SK-N-SH (cell line): ENCODE measurements at regions not wholly inside any gene's neighbourhood (a gene's known extent, or its start where the extent isn't known, plus 50 kb on each side); places are given as distances from the start of the nearest gene placed in this dataset.

Source experiments
- CTCF ChIA-PET: fragments of 300-600, 350-600 bp; formaldehyde crosslinking; extraction: SDS; loops from one replicate; lab custom pipeline; 2021; lab: Yijun Ruan, JAX
- POLR2A ChIA-PET: fragments of 350-600 bp; sonication (Branson Sonifier 250); formaldehyde crosslinking; extraction: SDS; loops from one replicate; lab custom pipeline; 2020; ENCODE audit warnings: antibody characterized with exemption, inconsistent platforms; lab: Yijun Ruan, JAX
- DNase-seq: peaks from one replicate; pipeline ENCODE4 v3.0.0; 2012
- H2AFZ ChIP-seq: fragments of 200-600 bp; sonication (generic); 2 replicates; pipeline ENCODE4 v1.8.1; 2016; ENCODE audit warnings: antibody characterized with exemption, mild to moderate bottlenecking, low read depth
- H3F3A ChIP-seq: fragments of 200-600 bp; sonication (generic); replicated peaks from 2 replicates; pipeline ENCODE3; 2016; ENCODE audit warnings: antibody characterized with exemption, mild to moderate bottlenecking; ENCODE audit not compliant: insufficient read depth
- H3K27ac ChIP-seq, 2 experiments: fragments of 200-500 bp in 1 of 2; fragments of 200-600 bp in 1 of 2; sonication (Bioruptor generic) in 1 of 2; sonication (generic), shearing (Covaris generic) in 1 of 2; 2 replicates each; pipeline versions ENCODE4 v1.5.1 to v1.6.1; 2014 to 2016; ENCODE audit warnings: low read depth in 2 of 2, inconsistent platforms in 1 of 2, low read length in 1 of 2, mild to moderate bottlenecking in 1 of 2, mixed read lengths in 1 of 2
- H3K27me3 ChIP-seq: fragments of 200-600 bp; sonication (generic), shearing (Covaris generic); 2 replicates; pipeline ENCODE4 v1.6.1; 2016; ENCODE audit warnings: mixed run types; ENCODE audit not compliant: insufficient read depth
- H3K36me3 ChIP-seq, 2 experiments: fragments of 200-500 bp in 1 of 2; fragments of 200-600 bp in 1 of 2; sonication (Bioruptor generic) in 1 of 2; sonication (generic) in 1 of 2; replicated peaks in 1 of 2; 2 replicates each; pipeline versions ENCODE3 to v1.5.1; 2014 to 2016; ENCODE audit warnings: low read length in 1 of 2, mild to moderate bottlenecking in 1 of 2; ENCODE audit not compliant: insufficient read depth in 2 of 2, control insufficient read depth in 1 of 2
- H3K4me1 ChIP-seq, 2 experiments: fragments of 200-500 bp in 1 of 2; fragments of 200-600 bp in 1 of 2; sonication (Bioruptor generic) in 1 of 2; sonication (generic), shearing (Covaris generic) in 1 of 2; 2 replicates each; pipeline versions ENCODE4 v1.5.1 to v1.6.1; 2014 to 2016; ENCODE audit warnings: low read depth in 1 of 2, low read length in 1 of 2, mixed run types in 1 of 2; ENCODE audit not compliant: insufficient read depth in 2 of 2, control insufficient read depth in 1 of 2
- H3K4me2 ChIP-seq: fragments of 200-600 bp; sonication (generic), shearing (Covaris generic); 2 replicates; pipeline ENCODE4 v1.6.1; 2017; ENCODE audit warnings: mixed run types
- H3K4me3 ChIP-seq, 2 experiments: fragments of 200-500 bp in 1 of 2; fragments of 200-600 bp in 1 of 2; sonication (Bioruptor generic) in 1 of 2; sonication (generic), shearing (Covaris generic) in 1 of 2; 2 replicates each; pipeline versions ENCODE4 v1.5.1 to v1.8.1; 2014 to 2016; ENCODE audit warnings: low read depth in 2 of 2, inconsistent platforms in 1 of 2, low read length in 1 of 2, mild to moderate bottlenecking in 1 of 2, mixed read lengths in 1 of 2, moderate library complexity in 1 of 2
- H3K79me2 ChIP-seq: fragments of 200-600 bp; sonication (generic); 2 replicates; pipeline ENCODE4 v1.8.1; 2017; ENCODE audit warnings: mild to moderate bottlenecking; ENCODE audit not compliant: insufficient read depth
- H3K9ac ChIP-seq: fragments of 200-600 bp; sonication (generic); 2 replicates; pipeline ENCODE4 v1.6.1; 2017; ENCODE audit warnings: mixed run types
- H3K9me2 ChIP-seq: fragments of 200-600 bp; sonication (generic); 2 replicates; pipeline ENCODE4 v1.6.1; 2017; ENCODE audit warnings: mixed run types
- H3K9me3 ChIP-seq: fragments of 200-600 bp; sonication (generic); 2 replicates; pipeline ENCODE4 v1.6.1; 2017; ENCODE audit warnings: mixed run types, mild to moderate bottlenecking, moderate library complexity
- H4K20me1 ChIP-seq: fragments of 200-600 bp; sonication (generic); 2 replicates; pipeline ENCODE4 v1.6.1; 2017; ENCODE audit warnings: mild to moderate bottlenecking, mixed run types; ENCODE audit not compliant: insufficient read depth
- ELF1 ChIP-seq: IDR thresholded peaks from 2 replicates; pipeline ENCODE4 v1.4.0; 2012
- EZH2phosphoT487 ChIP-seq: fragments of 200-600 bp; sonication (generic); IDR thresholded peaks from 2 replicates; pipeline ENCODE4 v1.6.1; 2017; ENCODE audit warnings: low read depth, mixed run types, mild to moderate bottlenecking, antibody characterized with exemption, moderate library complexity, borderline replicate concordance
- FOSL2 ChIP-seq: IDR thresholded peaks from 2 replicates; pipeline ENCODE4 v1.4.0; 2012; ENCODE audit warnings: low read depth, mild to moderate bottlenecking, moderate library complexity, borderline replicate concordance
- FOXJ3 ChIP-seq: sonication (generic); formaldehyde crosslinking; IDR thresholded peaks from 2 replicates; pipeline ENCODE4 v1.5.1; 2020; ENCODE audit warnings: mild to moderate bottlenecking, missing genetic modification reagents
- FOXM1 ChIP-seq: IDR thresholded peaks from 2 replicates; pipeline ENCODE4 v1.4.0; 2012; ENCODE audit warnings: low read depth, mild to moderate bottlenecking
- GABPA ChIP-seq: IDR thresholded peaks from 2 replicates; pipeline ENCODE4 v1.4.0; 2012; ENCODE audit warnings: low read depth, mild to moderate bottlenecking
- GATA2 ChIP-seq: sonication (generic); formaldehyde crosslinking; IDR thresholded peaks from 2 replicates; pipeline ENCODE4 v1.5.0; 2020; ENCODE audit warnings: mild to moderate bottlenecking, missing genetic modification reagents
- JUND ChIP-seq: IDR thresholded peaks from 2 replicates; pipeline ENCODE4 v1.4.0; 2012
- MEF2A ChIP-seq: IDR thresholded peaks from 2 replicates; pipeline ENCODE4 v1.4.0; 2012; ENCODE audit warnings: low read depth, borderline replicate concordance
- MXI1 ChIP-seq: IDR thresholded peaks from 2 replicates; pipeline ENCODE4 v1.6.1; 2012; ENCODE audit warnings: mild to moderate bottlenecking, low read depth, low read length, improper control_type of control experiment
- NFIC ChIP-seq: IDR thresholded peaks from 2 replicates; pipeline ENCODE4 v1.4.0; 2012; ENCODE audit warnings: borderline replicate concordance
- POLR2AphosphoS5 ChIP-seq: IDR thresholded peaks from 2 replicates; pipeline ENCODE4 v1.6.1; 2012; ENCODE audit warnings: low read depth, low read length
- RAD21 ChIP-seq: IDR thresholded peaks from 2 replicates; pipeline ENCODE4 v1.6.1; 2012; ENCODE audit warnings: mild to moderate bottlenecking, low read length
- RFX5 ChIP-seq: IDR thresholded peaks from 2 replicates; pipeline ENCODE4 v1.6.1; 2012; ENCODE audit warnings: mild to moderate bottlenecking, improper control_type of control experiment, low read length
- RXRA ChIP-seq: IDR thresholded peaks from 2 replicates; pipeline ENCODE4 v1.4.0; 2012; ENCODE audit warnings: low read depth, mild to moderate bottlenecking, borderline replicate concordance
- TEAD4 ChIP-seq: IDR thresholded peaks from 2 replicates; pipeline ENCODE4 v1.4.0; 2012; ENCODE audit warnings: mild to moderate bottlenecking, borderline replicate concordance; ENCODE audit not compliant: insufficient read depth
- TF ChIP-seq, protein P1 (sequence below): fragments of 150-350 bp; IDR thresholded peaks from 2 replicates; pipeline ENCODE4 v1.6.1; 2017; ENCODE audit warnings: antibody characterized with exemption, low read length, low read depth, borderline replicate concordance
- TF ChIP-seq, protein P2 (sequence below): IDR thresholded peaks from 2 replicates; pipeline ENCODE4 v1.6.1; 2012; ENCODE audit warnings: mild to moderate bottlenecking, low read depth, low read length, moderate library complexity
- TF ChIP-seq, protein P3 (sequence below): fragments of 150-350 bp; IDR thresholded peaks from 2 replicates; pipeline ENCODE4 v1.6.1; 2016; ENCODE audit warnings: mild to moderate bottlenecking, low read depth, low read length
- TF ChIP-seq, protein P4 (sequence below): IDR thresholded peaks from 2 replicates; pipeline ENCODE4 v1.4.0; 2012; ENCODE audit warnings: low read depth

DNA sequence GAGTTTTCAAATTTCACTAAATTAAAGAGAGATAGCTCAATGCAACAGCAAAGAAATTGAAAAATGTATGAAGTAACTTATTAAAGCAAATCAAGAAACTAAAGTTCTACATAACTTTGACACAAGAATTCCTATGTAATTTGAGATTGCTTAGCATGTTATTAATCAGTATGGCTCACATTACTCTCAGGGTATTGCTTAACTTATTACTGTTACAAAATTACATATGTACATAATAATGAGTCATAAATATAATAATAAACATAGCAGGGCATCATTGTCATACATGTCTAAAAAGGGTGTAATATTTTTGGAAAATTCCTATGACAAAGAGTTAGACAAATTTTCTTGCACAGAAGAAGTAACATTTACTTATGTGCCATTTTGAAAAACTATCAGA lies 75.0 kb downstream of the ZWINT start:
- Histone ChIP-seq H3K9ac (no peak overlapping the region), H3K4me1 (no peaks in the 10 kb centered on the region), H3K36me3 (no peaks in the 10 kb centered on the region), H3K9me2 (no peaks in the 10 kb centered on the region), H3K27me3 (no peaks in the 10 kb centered on the region), H2AFZ (no peak overlapping the region), H3F3A (no peaks in the 10 kb centered on the region), H3K4me2 (no peak overlapping the region), H3K4me3 (no peak overlapping the region), H3K79me2 (no peaks in the 10 kb centered on the region), H3K27ac (no peak overlapping the region), H4K20me1 (no peaks in the 10 kb centered on the region), H3K9me3 (no peaks in the 10 kb centered on the region)
- ChIA-PET POLR2A (no interaction called here), CTCF (no interaction called here)
- DNase-seq, result no peak
- TF ChIP-seq, protein P1, sequence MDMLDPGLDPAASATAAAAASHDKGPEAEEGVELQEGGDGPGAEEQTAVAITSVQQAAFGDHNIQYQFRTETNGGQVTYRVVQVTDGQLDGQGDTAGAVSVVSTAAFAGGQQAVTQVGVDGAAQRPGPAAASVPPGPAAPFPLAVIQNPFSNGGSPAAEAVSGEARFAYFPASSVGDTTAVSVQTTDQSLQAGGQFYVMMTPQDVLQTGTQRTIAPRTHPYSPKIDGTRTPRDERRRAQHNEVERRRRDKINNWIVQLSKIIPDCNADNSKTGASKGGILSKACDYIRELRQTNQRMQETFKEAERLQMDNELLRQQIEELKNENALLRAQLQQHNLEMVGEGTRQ, result no peak
- TF ChIP-seq EZH2phosphoT487 (no peak), NFIC (no peak), RAD21 (no peak), RFX5 (no peak), FOXM1 (no peak), MEF2A (no peak), JUND (no peak), POLR2AphosphoS5 (no peak), ELF1 (no peak), FOXJ3 (CRISPR knock-in tag) (no peak), MXI1 (no peak), GATA2 (CRISPR knock-in tag) (no peak), RXRA (no peak), GABPA (no peak), TEAD4 (no peak), FOSL2 (no peak)
- TF ChIP-seq, protein P2, sequence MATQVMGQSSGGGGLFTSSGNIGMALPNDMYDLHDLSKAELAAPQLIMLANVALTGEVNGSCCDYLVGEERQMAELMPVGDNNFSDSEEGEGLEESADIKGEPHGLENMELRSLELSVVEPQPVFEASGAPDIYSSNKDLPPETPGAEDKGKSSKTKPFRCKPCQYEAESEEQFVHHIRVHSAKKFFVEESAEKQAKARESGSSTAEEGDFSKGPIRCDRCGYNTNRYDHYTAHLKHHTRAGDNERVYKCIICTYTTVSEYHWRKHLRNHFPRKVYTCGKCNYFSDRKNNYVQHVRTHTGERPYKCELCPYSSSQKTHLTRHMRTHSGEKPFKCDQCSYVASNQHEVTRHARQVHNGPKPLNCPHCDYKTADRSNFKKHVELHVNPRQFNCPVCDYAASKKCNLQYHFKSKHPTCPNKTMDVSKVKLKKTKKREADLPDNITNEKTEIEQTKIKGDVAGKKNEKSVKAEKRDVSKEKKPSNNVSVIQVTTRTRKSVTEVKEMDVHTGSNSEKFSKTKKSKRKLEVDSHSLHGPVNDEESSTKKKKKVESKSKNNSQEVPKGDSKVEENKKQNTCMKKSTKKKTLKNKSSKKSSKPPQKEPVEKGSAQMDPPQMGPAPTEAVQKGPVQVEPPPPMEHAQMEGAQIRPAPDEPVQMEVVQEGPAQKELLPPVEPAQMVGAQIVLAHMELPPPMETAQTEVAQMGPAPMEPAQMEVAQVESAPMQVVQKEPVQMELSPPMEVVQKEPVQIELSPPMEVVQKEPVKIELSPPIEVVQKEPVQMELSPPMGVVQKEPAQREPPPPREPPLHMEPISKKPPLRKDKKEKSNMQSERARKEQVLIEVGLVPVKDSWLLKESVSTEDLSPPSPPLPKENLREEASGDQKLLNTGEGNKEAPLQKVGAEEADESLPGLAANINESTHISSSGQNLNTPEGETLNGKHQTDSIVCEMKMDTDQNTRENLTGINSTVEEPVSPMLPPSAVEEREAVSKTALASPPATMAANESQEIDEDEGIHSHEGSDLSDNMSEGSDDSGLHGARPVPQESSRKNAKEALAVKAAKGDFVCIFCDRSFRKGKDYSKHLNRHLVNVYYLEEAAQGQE, result no peak
- TF ChIP-seq, protein P3, sequence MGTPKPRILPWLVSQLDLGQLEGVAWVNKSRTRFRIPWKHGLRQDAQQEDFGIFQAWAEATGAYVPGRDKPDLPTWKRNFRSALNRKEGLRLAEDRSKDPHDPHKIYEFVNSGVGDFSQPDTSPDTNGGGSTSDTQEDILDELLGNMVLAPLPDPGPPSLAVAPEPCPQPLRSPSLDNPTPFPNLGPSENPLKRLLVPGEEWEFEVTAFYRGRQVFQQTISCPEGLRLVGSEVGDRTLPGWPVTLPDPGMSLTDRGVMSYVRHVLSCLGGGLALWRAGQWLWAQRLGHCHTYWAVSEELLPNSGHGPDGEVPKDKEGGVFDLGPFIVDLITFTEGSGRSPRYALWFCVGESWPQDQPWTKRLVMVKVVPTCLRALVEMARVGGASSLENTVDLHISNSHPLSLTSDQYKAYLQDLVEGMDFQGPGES, result no peak
- TF ChIP-seq, protein P4, sequence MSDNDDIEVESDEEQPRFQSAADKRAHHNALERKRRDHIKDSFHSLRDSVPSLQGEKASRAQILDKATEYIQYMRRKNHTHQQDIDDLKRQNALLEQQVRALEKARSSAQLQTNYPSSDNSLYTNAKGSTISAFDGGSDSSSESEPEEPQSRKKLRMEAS, result no peak
